OCI-LY7 (cell line): ENCODE measurements at regions not wholly inside any gene's neighbourhood (a gene's known extent, or its start where the extent isn't known, plus 50 kb on each side); places are given as distances from the start of the nearest gene placed in this dataset.

Source experiments
- EZH2phosphoT487 ChIP-seq: fragments of 200-600 bp; sonication (generic); IDR thresholded peaks from 2 replicates; pipeline ENCODE4 v1.6.1; 2018; ENCODE audit warnings: low read depth, borderline replicate concordance, mild to moderate bottlenecking, mixed run types, antibody characterized with exemption, low read length, moderate library complexity, mixed read lengths
- TF ChIP-seq, protein P1 (sequence below): fragments of 200-600 bp; sonication (generic); conservative IDR thresholded peaks from 2 replicates; pipeline ENCODE4 v1.5.1; 2014; ENCODE audit warnings: mild to moderate bottlenecking, antibody characterized with exemption, low read length, moderate library complexity, mixed read lengths

DNA sequence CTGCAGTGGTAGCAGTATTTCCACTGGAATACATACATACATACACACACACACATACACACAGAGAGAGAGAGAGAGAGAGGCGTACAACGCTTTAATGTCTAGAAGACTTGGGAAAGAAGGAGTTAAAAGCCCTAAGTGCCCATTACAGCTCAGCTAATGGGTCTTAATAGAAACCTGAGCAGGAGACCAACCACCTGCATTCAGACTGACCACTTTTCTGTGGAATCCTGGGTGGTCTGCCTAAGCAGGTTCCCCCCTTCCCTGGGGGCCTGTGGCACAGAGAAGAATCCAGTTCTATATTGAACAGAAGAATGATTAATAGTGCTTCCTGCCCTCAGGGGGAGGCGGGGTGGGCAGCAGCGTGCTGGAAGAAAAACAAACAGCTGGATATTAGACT, 312.4 kb upstream of the PRKD1 start:
- TF ChIP-seq, protein P1, sequence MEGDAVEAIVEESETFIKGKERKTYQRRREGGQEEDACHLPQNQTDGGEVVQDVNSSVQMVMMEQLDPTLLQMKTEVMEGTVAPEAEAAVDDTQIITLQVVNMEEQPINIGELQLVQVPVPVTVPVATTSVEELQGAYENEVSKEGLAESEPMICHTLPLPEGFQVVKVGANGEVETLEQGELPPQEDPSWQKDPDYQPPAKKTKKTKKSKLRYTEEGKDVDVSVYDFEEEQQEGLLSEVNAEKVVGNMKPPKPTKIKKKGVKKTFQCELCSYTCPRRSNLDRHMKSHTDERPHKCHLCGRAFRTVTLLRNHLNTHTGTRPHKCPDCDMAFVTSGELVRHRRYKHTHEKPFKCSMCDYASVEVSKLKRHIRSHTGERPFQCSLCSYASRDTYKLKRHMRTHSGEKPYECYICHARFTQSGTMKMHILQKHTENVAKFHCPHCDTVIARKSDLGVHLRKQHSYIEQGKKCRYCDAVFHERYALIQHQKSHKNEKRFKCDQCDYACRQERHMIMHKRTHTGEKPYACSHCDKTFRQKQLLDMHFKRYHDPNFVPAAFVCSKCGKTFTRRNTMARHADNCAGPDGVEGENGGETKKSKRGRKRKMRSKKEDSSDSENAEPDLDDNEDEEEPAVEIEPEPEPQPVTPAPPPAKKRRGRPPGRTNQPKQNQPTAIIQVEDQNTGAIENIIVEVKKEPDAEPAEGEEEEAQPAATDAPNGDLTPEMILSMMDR, result no peak
- no peak for TF ChIP-seq EZH2phosphoT487
